Liver (tissue), 3 donors: ENCODE measurements at regions not wholly inside any gene's neighbourhood (a gene's known extent, or its start where the extent isn't known, plus 50 kb on each side); places are given as distances from the start of the nearest gene placed in this dataset.

ENCODE experiments used
- CTCF ChIP-seq: fragments of 150-350 bp; IDR thresholded peaks from 2 replicates; pipeline ENCODE4 v1.5.1; 2017; ENCODE audit warnings: improper control_type of control experiment, low read depth, low read length; ENCODE audit not compliant: missing input control
- HNF4A ChIP-seq, 2 donors: conservative IDR thresholded peaks; 2 replicates each; pipeline ENCODE4 v1.6.1; 2016; ENCODE audit warnings: antibody characterized with exemption in 2 of 2, mild to moderate bottlenecking in 2 of 2
- RAD21 ChIP-seq, 2 donors: IDR thresholded peaks; 2 replicates each; pipeline ENCODE4 v1.6.1; 2016; ENCODE audit warnings: antibody characterized with exemption in 2 of 2, mild to moderate bottlenecking in 2 of 2
- SP1 ChIP-seq: IDR thresholded peaks from 2 replicates; pipeline ENCODE4 v1.6.1; 2018; ENCODE audit warnings: antibody characterized with exemption, mild to moderate bottlenecking
- TAF1 ChIP-seq: conservative IDR thresholded peaks from 2 replicates; pipeline ENCODE4 v1.6.1; 2016; ENCODE audit warnings: antibody characterized with exemption, mild to moderate bottlenecking
- YY1 ChIP-seq: IDR thresholded peaks from 2 replicates; pipeline ENCODE4 v1.6.1; 2016; ENCODE audit warnings: antibody characterized with exemption, mild to moderate bottlenecking
- TF ChIP-seq, protein P1 (sequence below): IDR thresholded peaks from 2 replicates; pipeline ENCODE4 v1.6.1; 2016; ENCODE audit warnings: antibody characterized with exemption
- TF ChIP-seq, protein P2 (sequence below): IDR thresholded peaks from 2 replicates; pipeline ENCODE4 v1.6.1; 2016; ENCODE audit warnings: antibody characterized with exemption
- donor health status: healthy.
- donor health status: healthy.

GRCh38 chr6:143605906-143606521 lies 71.8 kb upstream of the PHACTR2 start:
- TF ChIP-seq CTCF (no peak), HNF4A (conservative IDR thresholded peaks at IDR 0.05) (no peak), RAD21 (IDR thresholded peaks at IDR 0.05) (no peak), SP1 (no peak), TAF1 (no peak), YY1 (no peak)
- TF ChIP-seq, protein P1, sequence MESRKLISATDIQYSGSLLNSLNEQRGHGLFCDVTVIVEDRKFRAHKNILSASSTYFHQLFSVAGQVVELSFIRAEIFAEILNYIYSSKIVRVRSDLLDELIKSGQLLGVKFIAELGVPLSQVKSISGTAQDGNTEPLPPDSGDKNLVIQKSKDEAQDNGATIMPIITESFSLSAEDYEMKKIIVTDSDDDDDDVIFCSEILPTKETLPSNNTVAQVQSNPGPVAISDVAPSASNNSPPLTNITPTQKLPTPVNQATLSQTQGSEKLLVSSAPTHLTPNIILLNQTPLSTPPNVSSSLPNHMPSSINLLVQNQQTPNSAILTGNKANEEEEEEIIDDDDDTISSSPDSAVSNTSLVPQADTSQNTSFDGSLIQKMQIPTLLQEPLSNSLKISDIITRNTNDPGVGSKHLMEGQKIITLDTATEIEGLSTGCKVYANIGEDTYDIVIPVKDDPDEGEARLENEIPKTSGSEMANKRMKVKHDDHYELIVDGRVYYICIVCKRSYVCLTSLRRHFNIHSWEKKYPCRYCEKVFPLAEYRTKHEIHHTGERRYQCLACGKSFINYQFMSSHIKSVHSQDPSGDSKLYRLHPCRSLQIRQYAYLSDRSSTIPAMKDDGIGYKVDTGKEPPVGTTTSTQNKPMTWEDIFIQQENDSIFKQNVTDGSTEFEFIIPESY, result no peak
- TF ChIP-seq, protein P2, sequence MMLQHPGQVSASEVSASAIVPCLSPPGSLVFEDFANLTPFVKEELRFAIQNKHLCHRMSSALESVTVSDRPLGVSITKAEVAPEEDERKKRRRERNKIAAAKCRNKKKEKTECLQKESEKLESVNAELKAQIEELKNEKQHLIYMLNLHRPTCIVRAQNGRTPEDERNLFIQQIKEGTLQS, result no peak
